IPS DF 4.7 (cell line): ENCODE measurements at regions not wholly inside any gene's neighbourhood (a gene's known extent, or its start where the extent isn't known, plus 50 kb on each side); places are given as distances from the start of the nearest gene placed in this dataset.

Experiments
- DNase-seq: peaks from one replicate; pipeline ENCODE4 v3.0.0-alpha.2; 2013; ENCODE audit warnings: low spot score; ENCODE audit errors: extremely low read depth

DNA sequence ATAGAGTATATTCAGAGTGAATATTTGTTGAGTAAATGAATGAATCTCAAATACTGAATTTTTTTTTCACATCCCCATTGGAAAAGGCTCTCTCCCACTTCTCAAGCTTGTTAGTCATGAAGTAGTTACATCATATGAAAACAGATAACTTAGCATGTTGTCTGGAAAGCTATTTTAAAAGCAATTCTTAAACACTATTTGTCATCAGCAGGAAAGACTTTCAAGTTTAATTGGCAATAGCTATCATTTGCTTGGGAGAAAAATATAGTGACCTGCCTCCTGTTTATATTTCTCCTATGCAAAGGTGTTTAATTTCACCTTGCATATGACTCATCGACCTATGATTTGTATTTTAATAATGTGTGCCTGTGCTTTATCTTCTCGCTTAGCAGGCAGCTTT is 499.8 kb upstream of the GRIA1 start:
- no peak for DNase-seq

DNA sequence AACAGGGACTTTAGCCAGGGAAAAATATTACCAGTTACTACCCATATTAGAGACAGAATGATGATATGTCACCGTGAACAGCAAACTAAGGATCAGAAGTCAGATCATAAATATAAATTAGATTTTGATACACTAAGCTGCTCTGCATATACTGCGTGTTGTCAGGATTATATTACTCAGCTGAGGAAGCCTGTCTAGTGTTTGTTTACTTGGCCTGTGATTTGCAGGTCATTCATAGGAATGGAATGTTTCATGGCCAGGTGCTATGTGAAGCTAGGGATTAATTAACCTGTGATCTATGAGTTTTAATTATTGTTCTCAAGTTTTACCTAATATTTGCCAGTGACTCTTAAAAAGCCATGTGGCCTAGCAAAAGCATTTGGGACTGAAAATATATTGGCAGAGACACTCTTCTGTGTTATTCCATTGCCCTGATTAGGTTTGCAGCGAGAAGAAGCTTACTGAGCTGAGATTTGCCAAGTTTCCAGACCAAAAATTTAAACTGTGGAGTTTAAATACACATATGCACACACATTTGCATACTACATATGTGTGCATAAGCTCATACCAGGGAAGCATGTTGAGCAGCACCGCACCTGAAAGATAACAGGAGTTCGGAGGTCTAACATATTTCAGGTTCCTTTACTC is 496.3 kb upstream of the GRIA1 start:
- DNase-seq = no peak

- no peak for DNase-seq
Observed at GRCh38 chr5:152995214-152995725, 495.2 kb upstream of the GRIA1 start.

DNA sequence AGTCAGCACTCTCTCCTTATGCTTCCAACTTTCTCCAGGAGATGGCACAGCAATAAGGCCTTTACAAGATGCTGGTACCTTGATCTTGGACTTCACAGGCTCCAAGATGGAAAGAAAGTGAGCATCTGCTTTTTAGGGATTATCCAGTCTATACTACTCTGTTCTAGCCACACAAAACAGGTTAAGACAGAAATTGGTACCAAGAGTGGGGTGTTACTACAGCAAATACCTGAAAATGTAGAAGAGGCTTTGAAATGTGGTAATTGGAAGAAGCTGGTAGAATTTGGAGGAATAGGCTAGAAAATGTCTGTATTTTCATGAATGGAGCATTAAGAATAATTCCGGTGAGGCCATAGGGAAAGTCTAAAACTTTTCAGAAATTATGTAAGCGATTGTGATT is 484.8 kb upstream of the GRIA1 start:
- DNase-seq = no peak

- DNase-seq = no peak
Observed at GRCh38 chr5:153006681-153007080, 483.8 kb upstream of the GRIA1 start.

GRCh38 chr5:153014194-153014593 is 476.3 kb upstream of the GRIA1 start:
- DNase-seq = no peak

GRCh38 chr5:153018121-153018520 is 472.3 kb upstream of the GRIA1 start:
- no peak for DNase-seq

GRCh38 chr5:153030755-153031725 is 459.4 kb upstream of the GRIA1 start:
- no peak for DNase-seq

DNA sequence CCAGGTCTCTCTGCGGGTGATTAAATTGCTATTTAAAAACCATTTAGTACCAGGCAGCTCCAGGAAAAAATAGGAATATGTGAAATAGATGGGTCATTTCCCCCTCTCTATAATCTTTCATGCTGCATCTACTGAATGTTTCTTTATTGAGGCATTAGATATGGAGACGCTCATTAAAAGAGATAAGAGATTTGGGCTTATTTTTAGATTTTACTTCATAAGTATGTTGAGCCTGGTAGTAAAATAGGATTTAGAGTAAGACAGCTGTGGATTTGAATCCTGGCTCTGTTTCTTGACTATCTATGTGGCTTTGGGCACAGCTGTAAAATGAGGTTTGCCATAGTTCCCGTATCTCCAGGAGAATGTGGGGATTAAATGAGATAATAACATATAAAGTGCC is 451.0 kb upstream of the GRIA1 start:
- DNase-seq = no peak

DNA sequence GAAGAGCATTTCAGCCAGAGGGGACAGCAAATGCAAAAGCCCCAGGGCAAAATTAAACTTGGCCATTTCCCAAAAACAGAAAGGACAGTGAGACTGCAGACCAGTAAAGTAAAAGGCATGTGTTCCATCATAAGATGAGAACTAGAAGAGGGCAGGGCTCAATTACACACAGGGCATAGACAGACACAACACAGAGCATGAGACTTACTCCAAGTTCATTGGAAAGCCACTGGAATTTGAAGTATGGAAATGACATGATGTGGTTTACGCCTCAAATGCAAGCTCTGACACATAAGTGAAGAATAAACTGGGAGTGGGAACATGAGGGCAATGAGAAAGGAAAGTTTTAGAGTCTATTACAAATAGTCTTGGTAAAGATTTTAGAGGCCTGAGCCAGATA is 446.6 kb upstream of the GRIA1 start:
- no peak for DNase-seq

DNA sequence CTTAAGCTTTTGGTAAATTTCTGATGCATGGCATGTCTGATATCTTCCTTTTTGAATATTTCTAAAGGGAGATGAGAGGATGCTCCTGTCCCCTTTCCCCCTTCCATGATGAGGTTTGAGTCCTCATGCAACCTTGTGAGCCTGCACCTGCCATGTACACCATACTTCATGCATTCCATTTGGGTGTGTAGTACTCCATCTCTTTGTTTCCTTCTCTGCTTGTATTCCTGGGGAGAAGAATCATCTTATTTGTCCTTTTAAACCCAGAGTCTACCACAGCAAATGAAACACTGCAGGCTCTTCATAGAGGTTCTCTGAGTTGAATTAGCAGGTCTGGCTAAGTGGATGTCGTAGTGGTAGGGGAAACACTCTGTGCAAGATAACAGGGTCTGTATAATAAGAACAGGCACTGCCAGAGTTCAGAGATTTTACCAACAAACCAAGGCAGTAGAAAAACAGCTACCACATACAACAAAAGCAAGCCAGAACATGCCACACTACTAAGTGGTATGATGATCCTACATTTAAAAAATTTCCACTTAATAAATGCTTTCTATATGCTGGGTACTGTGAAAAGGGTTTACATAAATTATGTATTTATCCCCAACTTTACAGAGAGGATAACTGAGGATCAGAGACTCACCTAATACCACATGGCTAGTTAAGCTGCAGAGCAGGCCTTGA is 439.8 kb upstream of the GRIA1 start:
- DNase-seq = no peak

- DNase-seq = no peak
Observed at GRCh38 chr5:153066281-153066680, 424.2 kb upstream of the GRIA1 start.

DNA sequence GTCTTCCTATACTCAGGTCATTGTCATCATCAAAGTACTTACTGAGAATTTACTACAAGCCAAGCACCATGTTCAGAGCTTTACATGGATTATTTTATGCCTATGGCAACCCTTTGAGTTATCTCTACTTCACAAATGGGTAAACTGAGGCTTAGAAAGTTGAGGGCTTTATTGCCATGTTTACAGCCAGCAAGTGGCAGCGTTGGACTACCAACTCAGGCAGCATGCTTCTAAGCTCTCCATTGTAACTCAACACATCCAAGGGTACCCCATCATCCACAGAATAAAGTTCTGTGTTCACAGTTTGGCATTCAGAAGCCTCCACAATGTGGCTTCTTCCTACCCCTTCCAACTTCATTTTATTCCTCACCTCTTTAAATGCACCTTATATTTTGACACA is 422.6 kb upstream of the GRIA1 start:
- DNase-seq = no peak

DNA sequence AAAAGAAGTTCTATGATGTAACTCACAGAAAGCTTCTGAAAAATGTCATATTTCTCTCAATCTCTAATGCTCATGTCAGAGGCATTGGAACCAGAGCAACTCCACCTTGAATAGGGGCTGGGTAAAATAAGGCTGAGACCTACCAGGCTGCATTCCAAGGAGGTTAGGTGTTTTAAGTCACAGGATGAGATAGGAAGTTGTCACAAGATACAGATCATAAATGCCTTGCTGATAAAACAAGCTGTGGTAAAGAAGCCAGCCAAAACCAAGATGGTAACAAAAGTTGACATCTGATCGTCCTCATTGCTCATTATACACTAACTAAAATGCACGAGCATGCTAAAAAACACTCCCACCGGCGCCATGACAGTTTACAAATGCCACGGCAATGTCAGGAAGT is 411.1 kb upstream of the GRIA1 start:
- no peak for DNase-seq

- DNase-seq = no peak
Observed at GRCh38 chr5:153080940-153081339, 409.5 kb upstream of the GRIA1 start.

- no peak for DNase-seq
Observed at GRCh38 chr5:153081385-153081784, 409.1 kb upstream of the GRIA1 start.

DNA sequence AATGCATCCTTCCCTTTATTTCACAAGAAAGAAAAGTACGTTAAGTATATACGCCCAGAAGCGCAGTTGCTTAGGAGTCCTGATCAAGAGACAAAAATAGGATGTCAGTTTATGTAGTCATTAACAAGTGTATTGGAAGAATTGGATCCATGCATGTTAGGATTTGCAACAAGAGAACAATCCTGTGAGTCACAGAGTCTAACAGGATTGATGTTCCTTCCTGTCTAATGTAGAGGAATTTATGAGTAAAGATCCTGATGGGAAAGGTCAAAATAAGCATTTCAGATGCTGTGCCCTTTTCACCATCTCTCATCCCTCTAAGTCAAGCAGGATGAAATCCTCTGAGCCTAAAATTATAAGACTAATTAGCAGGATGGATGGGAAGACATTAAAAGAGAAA is 406.0 kb upstream of the GRIA1 start:
- no peak for DNase-seq

DNA sequence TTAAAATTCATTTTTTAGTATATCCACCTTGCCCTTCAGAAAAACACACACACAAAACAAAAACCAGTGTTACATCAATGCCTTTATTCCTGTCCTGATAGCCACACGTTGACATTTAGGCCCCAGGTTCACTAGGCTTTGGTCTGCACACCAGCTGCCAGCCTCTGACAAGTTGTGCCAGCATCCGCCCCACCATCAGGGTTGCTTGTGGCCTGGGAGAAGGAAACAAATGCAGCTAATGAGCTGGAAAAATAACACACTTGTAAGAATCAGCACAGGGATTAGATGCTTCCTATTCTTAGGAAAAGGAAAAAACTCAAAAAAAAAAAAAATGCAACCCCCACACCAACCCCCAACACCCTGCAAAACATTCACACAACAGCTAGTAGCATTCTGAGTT is 404.0 kb upstream of the GRIA1 start:
- DNase-seq = no peak

GRCh38 chr5:153088538-153088937 is 401.9 kb upstream of the GRIA1 start:
- DNase-seq = no peak

DNA sequence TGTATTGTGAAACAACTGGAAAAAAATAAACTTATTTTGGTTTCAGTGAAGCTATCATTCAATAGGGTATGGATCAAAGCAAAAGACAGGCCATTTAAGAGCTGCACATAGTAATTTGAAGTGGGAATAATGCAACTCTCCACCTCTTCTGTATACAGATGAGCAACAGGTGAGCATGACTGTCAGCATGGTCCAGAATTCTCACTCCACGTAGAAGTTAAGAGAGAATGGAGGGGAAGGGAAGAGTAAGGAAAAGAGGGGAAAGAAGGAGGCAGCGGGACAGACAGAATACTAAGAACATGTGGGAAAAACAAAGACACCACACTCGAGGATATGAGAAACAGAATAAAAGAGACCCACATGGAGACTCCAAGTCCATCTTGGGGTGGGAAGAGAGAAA is 396.1 kb upstream of the GRIA1 start:
- no peak for DNase-seq

- no peak for DNase-seq
Observed at GRCh38 chr5:153096381-153096780, 394.1 kb upstream of the GRIA1 start.

GRCh38 chr5:153099328-153099727 is 391.1 kb upstream of the GRIA1 start:
- no peak for DNase-seq
